ENCODE measurements at regions not wholly inside any gene's neighbourhood (a gene's known extent, or its start where the extent isn't known, plus 50 kb on each side); places are given as distances from the start of the nearest gene placed in this dataset.

- DNase-seq, result no peak
Measured at GRCh38 chr16:54720259-54720658, 210.4 kb upstream of the IRX5 start.

GRCh38 chr16:54719624-54720023, 211.0 kb upstream of the IRX5 start:
- DNase-seq, result no peak

DNA sequence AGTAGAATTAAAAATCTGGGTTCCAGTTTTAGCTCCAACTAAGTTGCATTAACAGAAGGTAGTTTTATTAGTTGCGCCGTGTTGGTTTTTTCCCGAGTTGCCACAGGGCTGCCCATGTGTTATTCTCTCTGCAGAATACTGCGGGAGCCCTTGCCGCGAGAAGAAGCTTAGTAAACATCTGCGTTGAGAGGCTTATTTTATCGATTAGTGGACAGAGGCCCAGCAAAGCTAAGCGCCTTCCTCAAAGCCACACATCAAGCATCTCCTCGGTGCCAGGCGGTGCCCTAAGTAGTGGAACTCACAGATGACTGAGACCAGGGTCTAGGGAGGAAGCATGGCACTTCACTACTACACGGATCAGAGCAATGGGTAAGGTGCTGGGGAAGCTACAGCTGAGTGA, 212.3 kb upstream of the IRX5 start:
- DNase-seq, result no peak

- DNase-seq, result no peak
Measured at GRCh38 chr16:54715011-54715410, 215.7 kb upstream of the IRX5 start.

DNA sequence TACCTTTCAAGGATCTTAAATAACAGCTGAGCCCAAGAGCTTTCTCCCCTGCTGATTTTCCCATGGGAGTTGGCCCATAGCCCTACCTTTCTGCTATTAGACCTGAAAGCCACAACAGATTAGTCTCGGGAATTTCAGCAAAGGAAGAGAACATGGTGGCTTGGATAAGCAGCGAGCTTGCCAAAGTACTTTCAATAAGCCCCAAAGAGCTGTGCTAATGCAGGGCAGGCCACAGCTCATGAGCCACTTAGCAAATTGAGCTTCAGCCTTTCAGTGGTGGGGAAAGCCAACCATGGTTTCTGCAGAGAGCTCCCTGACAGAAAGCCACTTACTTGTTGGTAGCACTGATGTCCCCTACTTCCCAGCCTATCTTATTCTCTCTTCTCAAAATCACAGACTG, 217.8 kb upstream of the IRX5 start:
- DNase-seq, result no peak

DNA sequence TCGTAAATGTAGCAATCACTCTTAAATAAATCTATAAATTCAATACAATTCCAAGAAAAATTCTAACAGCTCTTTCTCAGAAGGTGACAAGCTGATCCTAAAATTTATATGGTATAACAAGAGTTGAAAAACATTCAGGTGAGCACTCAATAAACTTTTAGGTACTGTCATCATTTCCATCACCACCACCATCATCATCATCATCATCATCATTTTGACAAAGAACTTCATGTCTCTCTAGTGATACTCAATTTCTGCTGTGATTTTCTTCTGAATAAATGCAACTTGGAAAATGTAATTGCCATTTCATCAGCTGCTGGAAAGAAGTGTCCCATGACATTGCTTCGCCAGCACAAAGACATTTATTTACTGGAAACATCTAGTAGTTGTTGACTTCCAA, 222.9 kb upstream of the IRX5 start:
- DNase-seq, result no peak

DNA sequence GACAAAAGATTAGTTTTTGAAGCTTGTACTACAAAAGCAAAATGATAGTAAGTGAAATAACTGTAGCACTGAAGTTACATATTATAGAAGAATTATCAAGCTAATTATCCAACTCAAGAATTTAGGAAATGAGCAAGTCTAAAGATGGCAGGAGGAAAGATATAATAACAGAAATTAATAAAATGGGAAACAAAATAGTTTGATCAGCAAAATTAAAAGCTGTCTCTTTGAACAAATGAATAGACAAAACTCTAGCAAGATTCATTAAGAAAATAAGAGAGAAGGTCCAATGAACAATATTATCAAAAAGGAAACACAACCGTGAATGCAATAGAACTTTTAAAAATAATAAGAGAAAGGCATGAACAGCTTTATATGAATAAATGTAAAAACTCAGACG, 224.3 kb upstream of the IRX5 start:
- DNase-seq, result no peak

DNA sequence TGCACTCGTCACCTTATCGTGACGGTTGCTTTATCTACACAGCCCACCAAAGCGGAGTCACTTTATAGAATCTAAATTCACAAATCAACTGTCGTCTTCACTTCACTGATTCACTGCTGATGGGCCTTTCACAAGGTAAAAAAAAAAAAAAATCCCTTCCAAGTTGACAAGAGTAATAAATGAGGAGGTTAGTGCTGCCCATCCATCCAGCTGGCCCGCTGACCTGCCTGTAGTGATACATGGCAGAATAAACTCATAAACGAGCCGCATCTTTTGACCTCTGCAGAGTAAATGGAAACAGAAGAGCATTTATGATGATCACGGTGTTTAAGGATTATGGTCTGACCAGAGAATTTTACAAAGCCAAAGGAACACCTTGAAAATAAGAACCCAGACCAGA, 227.3 kb upstream of the IRX5 start:
- no peak for DNase-seq

GRCh38 chr16:54699656-54700055, 231.0 kb upstream of the IRX5 start:
- no peak for DNase-seq

- DNase-seq, result no peak
Measured at GRCh38 chr16:54697677-54698076, 233.0 kb upstream of the IRX5 start.

DNA sequence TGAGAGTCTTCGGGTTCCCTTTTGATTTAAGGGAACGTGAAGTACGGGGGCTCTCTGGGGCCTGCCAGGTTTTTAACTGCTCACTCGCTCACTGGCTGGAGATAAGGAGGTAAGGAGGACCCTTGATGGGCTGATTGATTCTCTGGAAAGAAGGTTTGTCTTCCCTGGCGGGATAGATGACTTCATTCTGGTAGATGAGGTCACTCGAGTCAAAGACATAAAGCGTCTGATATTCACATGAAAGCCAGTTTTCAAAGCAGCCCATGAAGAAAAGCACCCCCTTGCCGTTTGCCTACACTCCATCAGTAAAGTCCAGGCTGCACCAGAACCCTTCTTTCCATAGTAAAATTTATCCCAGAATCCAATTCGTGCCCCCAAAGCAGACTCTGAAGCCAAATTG, 233.7 kb upstream of the IRX5 start:
- DNase-seq, result no peak

DNA sequence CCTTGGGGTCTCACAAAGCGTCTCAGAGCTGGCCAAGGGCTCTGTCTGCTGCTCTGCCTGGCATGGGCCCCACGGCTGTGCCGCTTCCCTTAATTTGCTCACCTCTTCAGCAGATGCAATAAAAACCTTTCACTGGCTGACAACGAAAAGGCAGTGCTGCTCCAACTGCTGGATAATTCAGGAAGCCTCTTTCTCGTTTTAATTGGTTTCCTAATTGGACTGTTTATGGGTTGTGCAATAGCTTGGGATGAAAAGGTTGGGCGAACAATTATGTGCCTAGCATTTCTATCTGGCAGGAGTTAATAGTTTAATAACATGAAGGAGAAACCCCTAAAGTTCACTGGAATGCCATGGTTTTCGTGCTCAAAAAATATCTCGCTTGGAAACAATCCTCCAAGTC, 234.1 kb upstream of the IRX5 start:
- no peak for DNase-seq

- DNase-seq, result no peak
Measured at GRCh38 chr16:54694651-54695050, 236.0 kb upstream of the IRX5 start.

- no peak for DNase-seq
Measured at GRCh38 chr16:54693864-54694263, 236.8 kb upstream of the IRX5 start.

GRCh38 chr16:54690710-54691109, 240.0 kb upstream of the IRX5 start:
- DNase-seq, result no peak

DNA sequence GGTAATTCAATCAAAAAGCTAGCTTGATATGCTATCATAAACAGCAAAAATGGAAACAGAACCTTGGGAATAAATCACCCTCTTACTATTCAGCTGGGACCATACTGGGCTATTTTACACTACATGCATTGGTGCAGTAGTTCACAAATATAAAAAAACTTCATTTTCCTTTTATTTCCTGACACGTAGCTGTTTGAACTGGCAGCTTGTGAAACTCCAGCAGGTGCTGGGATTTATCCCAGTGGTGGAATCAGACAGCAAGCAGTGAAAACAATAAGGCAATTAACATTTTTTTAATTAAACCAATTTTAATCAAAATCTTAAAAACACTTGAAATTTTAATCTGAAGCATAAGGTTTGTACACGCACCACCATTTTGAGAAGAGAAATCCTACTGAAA, 240.4 kb upstream of the IRX5 start:
- no peak for DNase-seq

GRCh38 chr16:54689072-54689865, 241.4 kb upstream of the IRX5 start:
- no peak for DNase-seq

- no peak for DNase-seq
Measured at GRCh38 chr16:54688339-54688738, 242.3 kb upstream of the IRX5 start.

GRCh38 chr16:54687043-54687899, 243.4 kb upstream of the IRX5 start:
- DNase-seq, result no peak

DNA sequence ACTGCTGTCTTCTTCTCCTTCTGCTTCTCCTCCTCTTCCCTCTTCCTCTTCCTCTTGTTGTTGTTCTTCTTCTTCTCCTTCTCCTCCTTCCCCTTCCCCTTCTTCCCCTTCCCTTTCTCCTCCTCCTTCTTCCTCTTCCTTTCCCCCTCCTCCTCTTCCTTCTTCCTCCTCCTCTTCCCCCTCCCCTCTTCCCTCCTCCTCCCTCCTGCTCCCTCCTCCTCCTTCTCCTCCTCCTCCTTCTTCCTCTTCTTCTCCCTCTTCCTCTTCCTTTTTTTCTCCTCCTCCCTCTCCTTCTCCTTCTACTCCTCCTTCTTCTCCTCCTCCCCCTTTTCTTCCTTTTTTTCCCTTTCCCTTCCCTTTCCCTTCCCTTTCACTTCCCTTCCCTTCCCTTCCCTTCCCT, 245.0 kb upstream of the IRX5 start:
- no peak for DNase-seq

DNA sequence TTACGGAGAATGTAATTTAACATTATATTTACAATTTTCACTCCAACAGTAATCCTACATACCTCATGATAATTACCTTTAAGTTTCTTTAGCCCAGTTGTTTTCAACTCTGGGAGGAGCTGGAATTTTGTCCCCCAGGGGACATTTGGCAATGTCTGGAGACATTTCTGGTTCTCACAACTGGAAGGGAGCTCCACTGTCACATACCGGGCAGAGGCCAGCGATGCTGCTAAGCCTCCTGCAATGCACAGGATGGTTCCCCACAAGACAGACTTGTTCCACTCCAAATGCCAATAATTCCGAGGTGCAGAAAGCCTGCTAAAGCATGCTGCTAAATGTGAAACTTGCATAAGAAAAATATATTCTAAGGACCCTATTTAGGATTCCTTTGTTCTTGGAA, 251.1 kb upstream of the IRX5 start:
- DNase-seq, result no peak

DNA sequence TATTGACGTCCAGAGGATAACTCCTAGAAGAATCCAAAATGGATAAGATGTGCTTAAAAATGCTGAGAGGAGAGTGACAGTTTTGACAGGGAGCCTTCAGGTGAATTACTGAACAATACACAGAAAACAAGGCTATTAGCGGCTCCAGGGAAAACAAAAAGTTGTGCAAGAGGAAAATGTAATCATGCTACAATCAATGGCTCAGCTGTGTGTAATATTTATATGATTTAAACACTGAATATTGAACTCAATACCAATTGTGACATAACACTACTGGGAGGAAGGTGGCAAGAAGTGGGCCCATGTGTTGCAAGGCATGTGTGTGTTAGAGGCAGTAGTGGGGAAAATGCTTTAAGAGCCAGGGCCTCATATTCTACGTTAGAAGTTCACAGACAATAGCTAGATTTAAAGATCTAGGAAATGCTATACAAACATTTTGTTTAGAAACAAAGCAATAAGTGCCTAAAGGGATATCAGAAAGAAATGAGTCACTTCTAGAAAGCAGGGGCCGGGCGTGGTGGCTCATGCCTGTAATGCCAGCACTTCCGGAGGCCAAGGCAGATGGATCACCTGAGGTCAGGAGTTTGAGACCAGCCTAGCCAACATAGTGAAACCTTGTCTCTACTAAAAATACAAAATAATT, 253.2 kb upstream of the IRX5 start:
- DNase-seq, result no peak

- no peak for DNase-seq
Measured at GRCh38 chr16:54673313-54673712, 257.4 kb upstream of the IRX5 start.

DNA sequence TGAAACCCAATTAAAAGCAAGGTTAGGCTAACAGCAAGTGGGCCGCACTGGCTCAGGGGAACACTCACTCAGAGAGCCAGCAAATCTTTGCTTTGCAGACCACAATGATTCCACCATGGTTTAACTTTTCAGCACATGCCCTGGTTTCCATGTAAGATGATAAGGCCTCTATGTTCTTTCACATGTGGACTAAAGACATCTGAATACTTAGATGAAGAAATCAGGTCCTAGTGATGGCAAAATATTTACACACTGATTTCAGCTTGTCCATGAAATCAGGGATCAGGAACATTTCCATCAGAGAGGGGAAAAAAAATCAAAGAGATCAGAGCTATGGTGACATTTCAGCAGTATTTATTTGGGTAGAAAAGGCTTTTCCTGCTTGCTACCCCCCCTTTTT, 258.2 kb upstream of the IRX5 start:
- DNase-seq, result no peak

Measured in fibroblast of skin of right quadriceps (primary cell).